OCI-LY1 (cell line): ENCODE measurements at regions not wholly inside any gene's neighbourhood (a gene's known extent, or its start where the extent isn't known, plus 50 kb on each side); places are given as distances from the start of the nearest gene placed in this dataset.

ENCODE experiments used
- H2AFZ ChIP-seq: fragments of 200-600 bp; sonication (generic), shearing (Covaris generic); 2 replicates; pipeline ENCODE4 v1.6.0; 2014; ENCODE audit warnings: antibody characterized with exemption, mild to moderate bottlenecking, low read length
- H3F3A ChIP-seq: fragments of 200-600 bp; sonication (generic), shearing (Covaris generic); 2 replicates; pipeline ENCODE4 v1.6.0; 2014; ENCODE audit warnings: mild to moderate bottlenecking, antibody characterized with exemption, low read length, moderate library complexity; ENCODE audit not compliant: insufficient read depth
- H3K27ac ChIP-seq: fragments of 200-600 bp; sonication (generic); 2 replicates; pipeline ENCODE4 v1.5.1; 2014; ENCODE audit warnings: low read length, mixed run types, mild to moderate bottlenecking, low read depth; ENCODE audit not compliant: poor library complexity, severe bottlenecking
- H3K27me3 ChIP-seq: fragments of 200-600 bp; sonication (generic); 2 replicates; pipeline ENCODE4 v1.6.0; 2014; ENCODE audit warnings: antibody characterized with exemption, mild to moderate bottlenecking, low read length, moderate library complexity; ENCODE audit not compliant: insufficient read depth
- H3K36me3 ChIP-seq: fragments of 200-600 bp; sonication (generic); 2 replicates; pipeline ENCODE4 v1.6.1; 2014; ENCODE audit warnings: mild to moderate bottlenecking, antibody characterized with exemption, low read length, moderate library complexity, mixed read lengths; ENCODE audit not compliant: insufficient read depth
- H3K4me1 ChIP-seq: fragments of 200-600 bp; sonication (generic); 2 replicates; pipeline ENCODE4 v1.5.1; 2014; ENCODE audit warnings: mild to moderate bottlenecking, low read length, moderate library complexity; ENCODE audit not compliant: insufficient read depth, severe bottlenecking
- H3K4me2 ChIP-seq: fragments of 200-600 bp; sonication (generic), shearing (Covaris generic); 2 replicates; pipeline ENCODE4 v1.6.1; 2014; ENCODE audit warnings: low read length
- H3K4me3 ChIP-seq: fragments of 200-600 bp; sonication (generic); 2 replicates; pipeline ENCODE4 v1.5.1; 2014; ENCODE audit warnings: low read length, low read depth, mild to moderate bottlenecking, mixed read lengths; ENCODE audit not compliant: poor library complexity, severe bottlenecking
- H3K79me2 ChIP-seq: fragments of 200-600 bp; shearing (Covaris generic); 2 replicates; pipeline ENCODE4 v1.6.1; 2016; ENCODE audit warnings: mixed run types, low read length, mixed read lengths; ENCODE audit not compliant: insufficient read depth
- H3K9ac ChIP-seq: fragments of 200-600 bp; sonication (generic), shearing (Covaris generic); 2 replicates; pipeline ENCODE4 v1.6.1; 2014; ENCODE audit warnings: mild to moderate bottlenecking, low read length, mixed read lengths
- H3K9me2 ChIP-seq: fragments of 200-600 bp; sonication (generic), shearing (Covaris generic); 2 replicates; pipeline ENCODE4 v1.6.1; 2014; ENCODE audit warnings: low read depth, mild to moderate bottlenecking, low read length, mixed read lengths
- H3K9me3 ChIP-seq: fragments of 200-600 bp; shearing (Covaris generic); 2 replicates; pipeline ENCODE4 v1.6.1; 2014; ENCODE audit warnings: low read length, mixed read lengths
- H4K20me1 ChIP-seq: fragments of 200-600 bp; sonication (generic), shearing (Covaris generic); 2 replicates; pipeline ENCODE4 v1.6.0; 2016; ENCODE audit warnings: mild to moderate bottlenecking, low read length; ENCODE audit not compliant: insufficient read depth
- EZH2 ChIP-seq: fragments of 200-600 bp; sonication (generic), shearing (Covaris generic); IDR thresholded peaks from 2 replicates; pipeline ENCODE4 v1.8.0; 2017; ENCODE audit warnings: borderline replicate concordance, mixed run types, mild to moderate bottlenecking, antibody characterized with exemption, low read length, moderate library complexity, mixed read lengths
- TF ChIP-seq, protein P1 (sequence below): fragments of 200-600 bp; sonication (generic), shearing (Covaris generic); IDR thresholded peaks from 2 replicates; pipeline ENCODE4 v1.5.1; 2017; ENCODE audit warnings: mild to moderate bottlenecking, antibody characterized with exemption, low read length, moderate library complexity, mixed read lengths

DNA sequence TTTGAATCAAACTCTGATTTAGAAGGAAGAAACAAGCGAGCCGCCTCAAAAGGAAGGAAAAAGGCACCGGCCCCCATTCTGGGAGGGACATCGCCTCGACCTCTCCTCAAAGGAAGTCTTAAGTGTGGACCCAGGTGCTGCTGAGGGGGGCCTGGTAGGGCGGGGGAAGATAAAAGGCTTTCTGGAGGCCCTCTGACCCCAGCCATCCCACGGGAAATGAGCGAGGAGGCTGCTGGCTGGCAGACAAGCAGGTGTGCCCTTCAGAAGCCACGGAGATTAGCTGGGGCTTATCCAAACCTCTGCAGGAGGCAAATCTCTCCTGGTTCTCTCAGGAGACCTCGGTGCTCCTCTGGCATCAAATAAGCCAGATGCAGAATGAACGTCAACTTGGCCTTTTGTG lies 171.4 kb upstream of the BLID start:
- no peaks in the 10 kb centered on the region for H3K36me3 ChIP-seq
- H3K4me1 ChIP-seq, result no peaks in the 10 kb centered on the region
- TF ChIP-seq EZH2, result no peak
- TF ChIP-seq, protein P1, sequence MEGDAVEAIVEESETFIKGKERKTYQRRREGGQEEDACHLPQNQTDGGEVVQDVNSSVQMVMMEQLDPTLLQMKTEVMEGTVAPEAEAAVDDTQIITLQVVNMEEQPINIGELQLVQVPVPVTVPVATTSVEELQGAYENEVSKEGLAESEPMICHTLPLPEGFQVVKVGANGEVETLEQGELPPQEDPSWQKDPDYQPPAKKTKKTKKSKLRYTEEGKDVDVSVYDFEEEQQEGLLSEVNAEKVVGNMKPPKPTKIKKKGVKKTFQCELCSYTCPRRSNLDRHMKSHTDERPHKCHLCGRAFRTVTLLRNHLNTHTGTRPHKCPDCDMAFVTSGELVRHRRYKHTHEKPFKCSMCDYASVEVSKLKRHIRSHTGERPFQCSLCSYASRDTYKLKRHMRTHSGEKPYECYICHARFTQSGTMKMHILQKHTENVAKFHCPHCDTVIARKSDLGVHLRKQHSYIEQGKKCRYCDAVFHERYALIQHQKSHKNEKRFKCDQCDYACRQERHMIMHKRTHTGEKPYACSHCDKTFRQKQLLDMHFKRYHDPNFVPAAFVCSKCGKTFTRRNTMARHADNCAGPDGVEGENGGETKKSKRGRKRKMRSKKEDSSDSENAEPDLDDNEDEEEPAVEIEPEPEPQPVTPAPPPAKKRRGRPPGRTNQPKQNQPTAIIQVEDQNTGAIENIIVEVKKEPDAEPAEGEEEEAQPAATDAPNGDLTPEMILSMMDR, result no peak
- no peaks in the 10 kb centered on the region for H3F3A ChIP-seq
- no peaks in the 10 kb centered on the region for H4K20me1 ChIP-seq
- H3K79me2 ChIP-seq, result no peaks in the 10 kb centered on the region
- H3K4me2 ChIP-seq, result no peak overlapping the region
- H3K9me2 ChIP-seq, result no peaks in the 10 kb centered on the region
- H3K4me3 ChIP-seq, result no peak overlapping the region
- no peak overlapping the region for H2AFZ ChIP-seq
- no peaks in the 10 kb centered on the region for H3K27me3 ChIP-seq
- no peak overlapping the region for H3K27ac ChIP-seq
- H3K9me3 ChIP-seq, result no peaks in the 10 kb centered on the region
- H3K9ac ChIP-seq, result no peak overlapping the region

DNA sequence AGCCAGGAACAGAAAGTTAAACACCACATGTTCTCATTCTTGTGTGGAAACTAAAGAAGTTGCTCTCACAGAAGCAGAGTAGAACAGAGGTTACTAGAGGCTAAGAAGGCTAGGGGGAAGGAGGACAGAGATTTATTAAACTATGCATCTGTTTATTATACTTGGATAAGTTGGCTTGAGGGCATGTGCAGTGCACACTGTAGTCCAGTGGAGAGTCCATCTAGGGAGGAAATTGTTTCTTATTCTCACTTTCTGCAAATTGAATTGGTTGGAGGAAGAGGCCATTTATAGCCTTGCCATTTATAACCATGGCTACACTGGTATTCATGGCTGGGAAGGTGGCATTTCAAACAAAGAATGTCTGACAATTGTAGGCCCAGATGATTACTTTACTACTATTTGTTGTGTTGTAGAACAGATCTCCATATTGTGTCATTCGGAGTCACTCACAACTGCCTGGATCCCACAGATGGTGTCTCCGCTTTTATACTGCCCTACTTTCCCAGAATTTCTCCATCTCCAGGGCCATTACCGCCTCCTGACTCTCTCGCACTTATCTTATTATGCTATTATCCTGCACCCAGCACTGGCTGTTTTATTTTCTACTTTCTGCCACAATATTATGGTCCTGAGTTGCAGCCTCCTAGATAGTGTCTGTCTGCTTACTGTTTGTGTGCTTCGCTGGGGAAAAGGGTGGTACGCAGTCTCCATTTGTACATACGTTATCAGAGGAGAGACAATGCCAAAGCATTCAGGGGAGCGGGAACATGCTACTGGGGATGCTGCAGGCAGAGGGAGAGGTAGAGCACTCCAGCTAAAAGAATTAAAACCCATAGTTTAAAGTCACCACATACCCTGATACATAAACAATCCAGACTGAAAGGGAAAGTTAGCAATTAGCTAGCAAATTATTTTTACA lies 169.3 kb upstream of the BLID start:
- Histone ChIP-seq H3K9me3 (no peaks in the 10 kb centered on the region), H3K4me3 (no peak overlapping the region), H3K27me3 (no peaks in the 10 kb centered on the region), H3K4me2 (no peak overlapping the region), H3F3A (no peaks in the 10 kb centered on the region), H3K4me1 (no peaks in the 10 kb centered on the region), H3K79me2 (no peaks in the 10 kb centered on the region), H4K20me1 (no peaks in the 10 kb centered on the region), H3K27ac (no peak overlapping the region), H3K9ac (no peak overlapping the region), H2AFZ (no peak overlapping the region), H3K36me3 (no peaks in the 10 kb centered on the region), H3K9me2 (no peaks in the 10 kb centered on the region)
- TF ChIP-seq, protein P1, result no peak
- TF ChIP-seq EZH2, result no peak

DNA sequence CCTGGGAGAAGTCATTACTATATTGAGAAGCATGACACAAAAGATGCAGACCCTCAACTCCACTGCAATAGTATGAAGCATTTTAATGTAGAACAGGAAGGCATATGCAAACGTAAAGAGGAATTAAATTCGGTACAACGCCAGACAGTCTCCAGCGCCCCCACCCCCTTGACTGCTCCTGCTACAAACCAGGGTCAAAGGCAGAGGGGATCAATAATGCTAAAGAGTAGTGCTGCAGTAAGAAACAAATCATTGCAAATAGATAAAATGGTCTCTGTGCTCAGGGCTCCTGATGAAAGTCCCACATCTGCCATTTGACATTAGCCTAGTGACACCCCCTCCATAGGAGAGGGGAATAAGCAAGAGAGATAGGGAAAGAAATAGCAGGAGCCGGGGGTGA lies 164.9 kb upstream of the BLID start:
- Histone ChIP-seq H3K4me3 (no peak overlapping the region), H3K4me2 (no peak overlapping the region), H3K4me1 (no peaks in the 10 kb centered on the region), H3K79me2 (no peaks in the 10 kb centered on the region), H3K9ac (no peak overlapping the region), H2AFZ (no peak overlapping the region), H3K27ac (no peak overlapping the region), H3K36me3 (no peaks in the 10 kb centered on the region), H4K20me1 (no peaks in the 10 kb centered on the region), H3F3A (no peaks in the 10 kb centered on the region), H3K9me3 (no peaks in the 10 kb centered on the region), H3K27me3 (no peaks in the 10 kb centered on the region), H3K9me2 (no peaks in the 10 kb centered on the region)
- TF ChIP-seq EZH2, result no peak
- TF ChIP-seq, protein P1, result no peak
